HCT116 (cell line): ENCODE measurements at regions not wholly inside any gene's neighbourhood (a gene's known extent, or its start where the extent isn't known, plus 50 kb on each side); places are given as distances from the start of the nearest gene placed in this dataset.

ENCODE experiments used
- CTCF ChIP-seq, 3 experiments: fragments of 200-600 bp in 1 of 3; sonication (generic) in 1 of 3; IDR thresholded peaks in 2 of 3; conservative IDR thresholded peaks in 1 of 3; 2 replicates each; pipeline ENCODE4 v1.5.1; 2012 to 2017; ENCODE audit warnings: low read depth in 2 of 3, low read length in 2 of 3, antibody characterized with exemption in 1 of 3, borderline replicate concordance in 1 of 3, control low read depth in 1 of 3, mild to moderate bottlenecking in 1 of 3, mixed read lengths in 1 of 3, mixed run types in 1 of 3, moderate library complexity in 1 of 3; ENCODE audit not compliant: insufficient read depth in 1 of 3
- MAX ChIP-seq: IDR thresholded peaks from 2 replicates; pipeline ENCODE4 v1.6.1; 2012
- POLR2A ChIP-seq: IDR thresholded peaks from 2 replicates; pipeline ENCODE4 v1.7.0; 2011; ENCODE audit warnings: borderline replicate concordance; ENCODE audit not compliant: insufficient read depth, insufficient read length; ENCODE audit errors: extremely low read depth
- RAD21 ChIP-seq: IDR thresholded peaks from 2 replicates; pipeline ENCODE4 v1.6.1; 2012; ENCODE audit warnings: low read depth, mild to moderate bottlenecking
- REST ChIP-seq: IDR thresholded peaks from 2 replicates; pipeline ENCODE4 v1.6.1; 2012; ENCODE audit warnings: low read depth
- SP1 ChIP-seq: IDR thresholded peaks from 2 replicates; pipeline ENCODE4 v1.6.1; 2012; ENCODE audit warnings: low read depth
- TCF7L2 ChIP-seq: IDR thresholded peaks from 2 replicates; pipeline ENCODE4 v1.7.0; 2011; ENCODE audit warnings: borderline replicate concordance, inconsistent platforms; ENCODE audit not compliant: insufficient read depth, insufficient read length; ENCODE audit errors: extremely low read depth
- ZBTB33 ChIP-seq: IDR thresholded peaks from 2 replicates; pipeline ENCODE4 v1.6.1; 2011; ENCODE audit warnings: mild to moderate bottlenecking, low read length, moderate library complexity; ENCODE audit not compliant: insufficient replicate concordance; ENCODE audit errors: extremely low read depth
- ZNF274 ChIP-seq: fragments of 200-500 bp; sonication (Bioruptor generic); IDR thresholded peaks from 2 replicates; pipeline ENCODE4 v1.6.1; 2014; ENCODE audit warnings: mild to moderate bottlenecking, low read depth, low read length, inconsistent platforms

- TF ChIP-seq CTCF (IDR thresholded peaks at IDR 0.05 in 2 of 3, conservative IDR thresholded peaks at IDR 0.05 in 1 of 3; ENCODE audit: borderline replicate concordance in 1 of 3, insufficient read depth in 1 of 3, low read depth in 2 of 3, low read length in 2 of 3) (no peak), MAX (no peak), POLR2A (no peak), RAD21 (no peak), REST (no peak), ZNF274 (no peak), SP1 (no peak), TCF7L2 (no peak), ZBTB33 (no peak)
Measured at GRCh38 chr16:87100306-87101058, 216.7 kb downstream of the C16orf95 start.
